ENCODE measurements at regions not wholly inside any gene's neighbourhood (a gene's known extent, or its start where the extent isn't known, plus 50 kb on each side); places are given as distances from the start of the nearest gene placed in this dataset.

- no peak for TF ChIP-seq TP53 (CRISPR knock-in tag; conservative IDR thresholded peaks at IDR 0.05)
- TF ChIP-seq ZNF160 (CRISPR knock-in tag; IDR thresholded peaks at IDR 0.05): no peak
- TF ChIP-seq GFI1 (CRISPR knock-in tag; IDR thresholded peaks at IDR 0.05; ENCODE audit: borderline replicate concordance): no peak
- TF ChIP-seq RERE (CRISPR knock-in tag; IDR thresholded peaks at IDR 0.05; ENCODE audit: low read depth): no peak
- no peak for TF ChIP-seq CENPT (CRISPR knock-in tag; IDR thresholded peaks at IDR 0.05; ENCODE audit: low read depth)
- no peak for TF ChIP-seq SALL2 (CRISPR knock-in tag; IDR thresholded peaks at IDR 0.05)
- no peak for TF ChIP-seq ZNF232 (CRISPR knock-in tag; IDR thresholded peaks at IDR 0.05; ENCODE audit: borderline replicate concordance)
These were observed 261.7 kb upstream of the HTR2A start (continued) for GRCh38 chr13:47158593-47158992.

GRCh38 chr13:47148543-47148942 is 251.7 kb upstream of the HTR2A start:
- no peaks in the 10 kb centered on the region for H4K20me1 ChIP-seq (ENCODE audit: insufficient read depth, low read length)
- intact Hi-C loops (cut with micrococcal nuclease; ENCODE audit: unreplicated experiment): no loop called here
- H3K9ac ChIP-seq (ENCODE audit: insufficient read depth, low read depth, low read length): no peak overlapping the region
- ChIA-PET CTCF (ENCODE audit: low intra/inter-chr PET ratio, low total read pairs) (no interaction called here), POLR2A (no interaction called here)
- H3K9me3 ChIP-seq (ENCODE audit: low read length): no peaks in the 10 kb centered on the region
- H3K4me2 ChIP-seq (ENCODE audit: low read depth, low read length): no peak overlapping the region
- 9% methylated on average over 3 of the region's 3 CpGs for WGBS (ENCODE audit: low lambda C conversion rate)
- FAIRE-seq (no peak), ATAC-seq (no peak), DNase-seq (ENCODE audit: low spot score) (no peak)
- no peak overlapping the region for H2AFZ ChIP-seq (ENCODE audit: low read length)
- H3K36me3 ChIP-seq (replicated peaks in 1 of 2; ENCODE audit: control insufficient read depth in 1 of 2, insufficient read depth in 2 of 2, low read length in 2 of 2): no peaks in the 10 kb centered on the region
- BruUV-seq (replicated peaks): no TSS peak
- H3K79me2 ChIP-seq (ENCODE audit: insufficient read depth, low read length): no peaks in the 10 kb centered on the region
- no peak overlapping the region for H3K4me3 ChIP-seq (replicated peaks in 1 of 3; ENCODE audit: insufficient read depth in 1 of 3, low read depth in 2 of 3, low read length in 3 of 3)
- H3K27ac ChIP-seq (ENCODE audit: extremely low read length, insufficient read depth, low read length): no peak overlapping the region
- H3K27me3 ChIP-seq (ENCODE audit: control insufficient read depth in 1 of 2, insufficient read depth in 2 of 2, low read length in 2 of 2): no peaks in the 10 kb centered on the region
- in situ Hi-C loops (cut with HindIII; ENCODE audit: extremely low pct_ligation_motif_present, low pct_unique_long_range_greater_than_20kb): no loop called here
- no peaks in the 10 kb centered on the region for H3K4me1 ChIP-seq (ENCODE audit: insufficient read depth, low read length)
- TF ChIP-seq TCF7L2 (IDR thresholded peaks at IDR 0.05; ENCODE audit: low read depth, low read length): no peak
- TF ChIP-seq NFAT5 (CRISPR knock-in tag; IDR thresholded peaks at IDR 0.05): no peak

Data from HepG2 (cell line).